Loucy (cell line): ENCODE measurements at regions not wholly inside any gene's neighbourhood (a gene's known extent, or its start where the extent isn't known, plus 50 kb on each side); places are given as distances from the start of the nearest gene placed in this dataset.

Experiments used
- EZH2phosphoT487 ChIP-seq: fragments of 200-600 bp; IDR thresholded peaks from 2 replicates; pipeline ENCODE4 v1.6.1; 2018; ENCODE audit warnings: antibody characterized with exemption, mild to moderate bottlenecking, moderate library complexity, borderline replicate concordance
- TF ChIP-seq, protein P1 (sequence below): fragments of 200-600 bp; sonication (generic); conservative IDR thresholded peaks from 2 replicates; pipeline ENCODE4 v1.5.1; 2014; ENCODE audit warnings: mild to moderate bottlenecking, antibody characterized with exemption, low read length

DNA sequence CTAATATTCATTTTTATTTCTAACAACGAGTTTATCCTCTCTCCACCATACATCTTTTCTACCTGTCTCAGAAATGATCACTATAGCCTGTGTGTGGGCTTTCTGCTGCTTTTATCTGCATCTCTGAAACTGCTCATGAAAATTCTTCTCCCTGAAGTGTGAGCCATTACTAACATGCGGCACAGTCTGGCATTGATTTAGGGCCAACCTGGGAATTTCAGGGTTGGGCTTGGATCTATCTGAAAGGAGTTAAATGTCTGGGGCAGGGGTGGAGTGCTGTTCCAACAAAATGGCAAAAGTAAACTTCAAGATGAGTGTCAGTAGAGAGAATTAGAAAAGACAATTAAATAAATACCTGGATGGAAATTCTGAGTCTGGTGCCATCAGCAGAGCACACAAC is 198.2 kb upstream of the OSR1 start:
- TF ChIP-seq, protein P1, sequence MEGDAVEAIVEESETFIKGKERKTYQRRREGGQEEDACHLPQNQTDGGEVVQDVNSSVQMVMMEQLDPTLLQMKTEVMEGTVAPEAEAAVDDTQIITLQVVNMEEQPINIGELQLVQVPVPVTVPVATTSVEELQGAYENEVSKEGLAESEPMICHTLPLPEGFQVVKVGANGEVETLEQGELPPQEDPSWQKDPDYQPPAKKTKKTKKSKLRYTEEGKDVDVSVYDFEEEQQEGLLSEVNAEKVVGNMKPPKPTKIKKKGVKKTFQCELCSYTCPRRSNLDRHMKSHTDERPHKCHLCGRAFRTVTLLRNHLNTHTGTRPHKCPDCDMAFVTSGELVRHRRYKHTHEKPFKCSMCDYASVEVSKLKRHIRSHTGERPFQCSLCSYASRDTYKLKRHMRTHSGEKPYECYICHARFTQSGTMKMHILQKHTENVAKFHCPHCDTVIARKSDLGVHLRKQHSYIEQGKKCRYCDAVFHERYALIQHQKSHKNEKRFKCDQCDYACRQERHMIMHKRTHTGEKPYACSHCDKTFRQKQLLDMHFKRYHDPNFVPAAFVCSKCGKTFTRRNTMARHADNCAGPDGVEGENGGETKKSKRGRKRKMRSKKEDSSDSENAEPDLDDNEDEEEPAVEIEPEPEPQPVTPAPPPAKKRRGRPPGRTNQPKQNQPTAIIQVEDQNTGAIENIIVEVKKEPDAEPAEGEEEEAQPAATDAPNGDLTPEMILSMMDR = no peak
- no peak for TF ChIP-seq EZH2phosphoT487
